GM18867 (cell line): ENCODE measurements at regions not wholly inside any gene's neighbourhood (a gene's known extent, or its start where the extent isn't known, plus 50 kb on each side); places are given as distances from the start of the nearest gene placed in this dataset.
"Not testable (repeated sequence)": the region's sequence is repeated elsewhere in the genome, so short reads cannot be mapped to it uniquely, and the experiment has no call there.

Experiments used
- ATAC-seq: cut with Tn5 transposase; IDR thresholded peaks from one replicate; pipeline ENCODE4 v1.9.1; 2021; ENCODE audit warnings: mild to moderate bottlenecking, moderate library complexity; ENCODE audit not compliant: unreplicated experiment

GRCh38 chr10:11691319-11691755 is 50.8 kb upstream of the ECHDC3 start:
- no peak for ATAC-seq

GRCh38 chr10:11689945-11690736 is 52.0 kb upstream of the ECHDC3 start:
- ATAC-seq = no peak

GRCh38 chr10:11688448-11688795 is 53.8 kb upstream of the ECHDC3 start:
- ATAC-seq = not testable (repeated sequence)

GRCh38 chr10:11687779-11688447 is 54.3 kb upstream of the ECHDC3 start:
- ATAC-seq = no peak

- ATAC-seq = no peak
These were observed 54.8 kb upstream of the ECHDC3 start for GRCh38 chr10:11687357-11687771.

GRCh38 chr10:11685787-11686218 is 56.4 kb upstream of the ECHDC3 start:
- ATAC-seq = peak; percentile 33

- peak; percentile 70 for ATAC-seq
These were observed 57.2 kb upstream of the ECHDC3 start for GRCh38 chr10:11684717-11685645.

GRCh38 chr10:11684341-11684716 is 57.9 kb upstream of the ECHDC3 start:
- peak; percentile 18 for ATAC-seq

- ATAC-seq = no peak
These were observed 58.5 kb upstream of the ECHDC3 start for GRCh38 chr10:11683529-11684320.

GRCh38 chr10:11682851-11683250 is 59.3 kb upstream of the ECHDC3 start:
- no peak for ATAC-seq

GRCh38 chr10:11682267-11682683 is 59.9 kb upstream of the ECHDC3 start:
- no peak for ATAC-seq

- no peak for ATAC-seq
These were observed 61.7 kb upstream of the ECHDC3 start for GRCh38 chr10:11680496-11680895.

- no peak for ATAC-seq
These were observed 62.2 kb upstream of the ECHDC3 start for GRCh38 chr10:11679946-11680345.

- peak; percentile 95 for ATAC-seq
These were observed 63.9 kb upstream of the ECHDC3 start for GRCh38 chr10:11678074-11678793.

- ATAC-seq = peak; percentile 22
These were observed 64.7 kb upstream of the ECHDC3 start for GRCh38 chr10:11677480-11677879.

- no peak for ATAC-seq
These were observed 62.2 kb upstream of the USP6NL start for GRCh38 chr10:11673346-11674280.

- no peak for ATAC-seq
These were observed 61.4 kb upstream of the USP6NL start for GRCh38 chr10:11672836-11673235.

- no peak for ATAC-seq
These were observed 58.9 kb upstream of the USP6NL start for GRCh38 chr10:11670381-11670780.
